HEK293 (cell line): ENCODE measurements at regions not wholly inside any gene's neighbourhood (a gene's known extent, or its start where the extent isn't known, plus 50 kb on each side); places are given as distances from the start of the nearest gene placed in this dataset.

Experiments
- CTCF ChIA-PET: fragments of 350-600 bp; formaldehyde crosslinking; extraction: SDS; loops from one replicate; lab custom pipeline; 2021; ENCODE audit warnings: antibody characterized with exemption; lab: Yijun Ruan, JAX
- POLR2A ChIA-PET: fragments of 300-600 bp; formaldehyde crosslinking; extraction: SDS; loops from one replicate; lab custom pipeline; 2020; ENCODE audit warnings: antibody characterized with exemption, inconsistent platforms; lab: Yijun Ruan, JAX
- H3K27ac ChIP-seq: fragments of 200-500 bp; sonication (Bioruptor generic); 2 replicates; pipeline ENCODE4 v1.5.1; 2014; ENCODE audit warnings: low read depth, low read length, control low read depth, inconsistent platforms; ENCODE audit errors: extremely low read depth
- H3K36me3 ChIP-seq, 2 experiments: fragments of 200-500 bp in 1 of 2; sonication (Bioruptor generic) in 1 of 2; 1 replicate in 1 of 2; 2 replicates in 1 of 2; pipeline ENCODE4 v1.5.1; 2014 to 2017; ENCODE audit warnings: inconsistent platforms in 2 of 2, low read length in 2 of 2; ENCODE audit not compliant: control insufficient read depth in 2 of 2, insufficient read depth in 1 of 2
- H3K4me1 ChIP-seq: fragments of 200-500 bp; sonication (Bioruptor generic); 2 replicates; pipeline ENCODE4 v1.5.1; 2014; ENCODE audit warnings: mild to moderate bottlenecking, low read length, inconsistent platforms; ENCODE audit not compliant: control insufficient read depth, insufficient read depth
- H3K4me3 ChIP-seq: 2 replicates; pipeline ENCODE4 v1.5.1; 2011; ENCODE audit warnings: low read depth, mild to moderate bottlenecking, control low read depth, low read length, moderate library complexity
- H3K9me3 ChIP-seq: fragments of 200-500 bp; sonication (Bioruptor generic); 2 replicates; pipeline ENCODE4 v1.5.1; 2014; ENCODE audit warnings: low read depth, low read length, inconsistent platforms; ENCODE audit not compliant: control insufficient read depth, insufficient read depth
- AEBP2 ChIP-seq: fragments of 450-650 bp; formaldehyde crosslinking; IDR thresholded peaks from 2 replicates; pipeline ENCODE4 v1.5.1; 2016; ENCODE audit warnings: missing biosample characterization, missing genetic modification characterization, borderline replicate concordance
- GLI4 ChIP-seq: fragments of 450-650 bp; formaldehyde crosslinking; IDR thresholded peaks from 2 replicates; pipeline ENCODE4 v1.5.1; 2016; ENCODE audit warnings: missing biosample characterization, missing genetic modification characterization
- GLIS2 ChIP-seq: fragments of 450-650 bp; formaldehyde crosslinking; IDR thresholded peaks from 2 replicates; pipeline ENCODE4 v1.5.1; 2016; ENCODE audit warnings: missing biosample characterization, missing genetic modification characterization
- HIC1 ChIP-seq: fragments of 450-650 bp; formaldehyde crosslinking; IDR thresholded peaks from 2 replicates; pipeline ENCODE4 v1.5.1; 2016; ENCODE audit warnings: missing biosample characterization, missing genetic modification characterization
- INSM2 ChIP-seq: fragments of 450-650 bp; formaldehyde crosslinking; IDR thresholded peaks from 2 replicates; pipeline ENCODE4 v1.5.1; 2016; ENCODE audit warnings: missing biosample characterization, missing genetic modification characterization
- REPIN1 ChIP-seq: fragments of 450-650 bp; formaldehyde crosslinking; IDR thresholded peaks from 2 replicates; pipeline ENCODE4 v1.5.1; 2017; ENCODE audit warnings: missing biosample characterization, missing genetic modification characterization, low read depth
- ZNF175 ChIP-seq: fragments of 450-650 bp; formaldehyde crosslinking; IDR thresholded peaks from 2 replicates; pipeline ENCODE4 v1.5.1; 2016; ENCODE audit warnings: missing biosample characterization, missing genetic modification characterization
- ZNF248 ChIP-seq: fragments of 450-650 bp; formaldehyde crosslinking; IDR thresholded peaks from 2 replicates; pipeline ENCODE4 v1.5.1; 2017; ENCODE audit warnings: missing biosample characterization, missing genetic modification characterization
- ZNF48 ChIP-seq: fragments of 450-650 bp; formaldehyde crosslinking; IDR thresholded peaks from 2 replicates; pipeline ENCODE4 v1.5.1; 2016; ENCODE audit warnings: missing biosample characterization, missing genetic modification characterization
- ZNF518A ChIP-seq: fragments of 450-650 bp; formaldehyde crosslinking; conservative IDR thresholded peaks from 2 replicates; pipeline ENCODE4 v1.5.1; 2016; ENCODE audit warnings: low read depth, missing biosample characterization, missing genetic modification characterization
- ZNF571 ChIP-seq: fragments of 450-650 bp; formaldehyde crosslinking; IDR thresholded peaks from 2 replicates; pipeline ENCODE4 v1.5.0; 2017; ENCODE audit warnings: missing biosample characterization, missing genetic modification characterization
- ZNF580 ChIP-seq: fragments of 450-650 bp; formaldehyde crosslinking; IDR thresholded peaks from 2 replicates; pipeline ENCODE4 v1.5.1; 2016; ENCODE audit warnings: missing biosample characterization, missing genetic modification characterization
- ZNF624 ChIP-seq: fragments of 450-650 bp; formaldehyde crosslinking; IDR thresholded peaks from 2 replicates; pipeline ENCODE4 v1.5.1; 2017; ENCODE audit warnings: missing biosample characterization, missing genetic modification characterization
- ZNF645 ChIP-seq: fragments of 450-650 bp; formaldehyde crosslinking; IDR thresholded peaks from 2 replicates; pipeline ENCODE4; 2016; ENCODE audit warnings: missing biosample characterization, missing genetic modification characterization
- ZNF664 ChIP-seq: fragments of 450-650 bp; formaldehyde crosslinking; IDR thresholded peaks from 2 replicates; pipeline ENCODE4 v1.5.1; 2016; ENCODE audit warnings: missing biosample characterization, missing genetic modification characterization
- ZNF670 ChIP-seq: fragments of 450-650 bp; formaldehyde crosslinking; IDR thresholded peaks from 2 replicates; pipeline ENCODE4 v1.5.1; 2016; ENCODE audit warnings: missing biosample characterization, missing genetic modification characterization, low read depth
- ZNF701 ChIP-seq: fragments of 450-650 bp; formaldehyde crosslinking; IDR thresholded peaks from 2 replicates; pipeline ENCODE4 v1.5.1; 2016; ENCODE audit warnings: missing biosample characterization, missing genetic modification characterization
- ZNF707 ChIP-seq: fragments of 450-650 bp; formaldehyde crosslinking; IDR thresholded peaks from 2 replicates; pipeline ENCODE4 v1.5.1; 2016; ENCODE audit warnings: missing biosample characterization, missing genetic modification characterization
- ZNF747 ChIP-seq: fragments of 450-650 bp; formaldehyde crosslinking; IDR thresholded peaks from 2 replicates; pipeline ENCODE4 v1.5.1; 2016; ENCODE audit warnings: missing biosample characterization, missing genetic modification characterization
- ZNF843 ChIP-seq: fragments of 450-650 bp; formaldehyde crosslinking; IDR thresholded peaks from 2 replicates; pipeline ENCODE4 v1.5.1; 2016; ENCODE audit warnings: missing biosample characterization, missing genetic modification characterization
- ZSCAN16 ChIP-seq: fragments of 450-650 bp; formaldehyde crosslinking; IDR thresholded peaks from 2 replicates; pipeline ENCODE4 v1.5.1; 2016; ENCODE audit warnings: missing biosample characterization, missing genetic modification characterization

GRCh38 chr3:148066802-148067201, 630.9 kb upstream of the AGTR1 start:
- TF ChIP-seq ZSCAN16 (tag by site-specific recombination): no peak
- TF ChIP-seq ZNF747 (tag by site-specific recombination): no peak
- no peak for TF ChIP-seq ZNF670 (tag by site-specific recombination)
- TF ChIP-seq ZNF48 (tag by site-specific recombination): no peak
- no peak for TF ChIP-seq GLIS2 (tag by site-specific recombination)
- TF ChIP-seq ZNF175 (tag by site-specific recombination): no peak
- no peak for TF ChIP-seq ZNF248 (tag by site-specific recombination)
- TF ChIP-seq ZNF580 (tag by site-specific recombination): no peak
- no peak for TF ChIP-seq GLI4 (tag by site-specific recombination)
- no peak for TF ChIP-seq ZNF701
- TF ChIP-seq ZNF664 (tag by site-specific recombination): no peak
- no peak for TF ChIP-seq REPIN1 (tag by site-specific recombination)
- TF ChIP-seq ZNF843: no peak
- no peak for TF ChIP-seq INSM2 (tag by site-specific recombination)
- TF ChIP-seq ZNF624 (tag by site-specific recombination): no peak
- no peak for TF ChIP-seq AEBP2
- no peak for TF ChIP-seq HIC1 (tag by site-specific recombination)
- TF ChIP-seq ZNF707: no peak
- Histone ChIP-seq H3K4me1 (no peaks in the 10 kb centered on the region), H3K9me3 (no peaks in the 10 kb centered on the region), H3K4me3 (no peak overlapping the region), H3K27ac (no peak overlapping the region), H3K36me3 (no peaks in the 10 kb centered on the region)
- ChIA-PET CTCF (no interaction called here), POLR2A (no interaction called here)

GRCh38 chr3:148068466-148068865, 629.2 kb upstream of the AGTR1 start:
- ChIA-PET CTCF (interaction anchor here (0.6 kb wide), 1 partner anchor 84 kb away, joined by 3 read pairs; no protein-coding TSS in a partner anchor), POLR2A (no interaction called here)
- H3K4me3 ChIP-seq: no peak overlapping the region
- no peak overlapping the region for H3K27ac ChIP-seq
- H3K4me1 ChIP-seq: no peaks in the 10 kb centered on the region
- TF ChIP-seq GLI4 (tag by site-specific recombination) (no peak), ZNF645 (tag by site-specific recombination) (no peak), ZNF571 (tag by site-specific recombination) (no peak), ZNF518A (tag by site-specific recombination) (no peak)
- no peaks in the 10 kb centered on the region for H3K36me3 ChIP-seq
- no peaks in the 10 kb centered on the region for H3K9me3 ChIP-seq
